Peyer's patch (tissue), 4 donors: ENCODE measurements at regions not wholly inside any gene's neighbourhood (a gene's known extent, or its start where the extent isn't known, plus 50 kb on each side); places are given as distances from the start of the nearest gene placed in this dataset.

Experiments used
- DNase-seq, 3 donors: peaks; one replicate each; pipeline ENCODE4 v3.0.0-alpha.2; 2017 to 2019
- H3K27ac ChIP-seq, 4 donors: fragments of 200-600 bp; sonication (generic); one replicate each; pipeline ENCODE4 v1.5.1; 2016 to 2019
- H3K27me3 ChIP-seq, 2 donors: fragments of 200-600 bp; sonication (generic); one replicate each; pipeline ENCODE4 v1.5.1; 2019
- H3K36me3 ChIP-seq, 3 donors: fragments of 200-600 bp; sonication (generic); one replicate each; pipeline ENCODE4 v1.5.1; 2016 to 2019
- H3K4me1 ChIP-seq, 4 donors: fragments of 200-600 bp; sonication (generic); one replicate each; pipeline ENCODE4 v1.5.1; 2016 to 2019
- H3K4me3 ChIP-seq, 4 donors: fragments of 200-600 bp; sonication (generic); 1 replicate in 3 of 4; 2 replicates in 1 of 4; pipeline ENCODE4 v1.5.1; 2016 to 2019; ENCODE audit warnings: mild to moderate bottlenecking in 1 of 4
- H3K9me3 ChIP-seq, 4 donors: fragments of 200-600 bp; sonication (generic); one replicate each; pipeline ENCODE4 v1.5.1; 2016 to 2019; ENCODE audit warnings: mild to moderate bottlenecking in 1 of 4
- CTCF ChIP-seq, 6 experiments: fragments of 450-650 bp in 4 of 6; fragments of 200-600 bp in 2 of 6; sonication (generic) in 1 of 6; IDR thresholded peaks; one replicate each; pipeline ENCODE4 v1.5.1; 2017 to 2019; ENCODE audit warnings: antibody characterized with exemption in 6 of 6, mild to moderate bottlenecking in 3 of 6, moderate library complexity in 1 of 6
- POLR2A ChIP-seq, 2 donors: fragments of 450-650 bp; IDR thresholded peaks; one replicate each; pipeline ENCODE4 v1.5.1; 2017; ENCODE audit warnings: antibody characterized with exemption in 2 of 2, mild to moderate bottlenecking in 2 of 2, moderate library complexity in 2 of 2

- Histone ChIP-seq H3K27me3 (no peaks in the 10 kb centered on the region), H3K27ac (no peak overlapping the region), H3K9me3 (no peaks in the 10 kb centered on the region), H3K4me1 (no peaks in the 10 kb centered on the region), H3K4me3 (no peak overlapping the region), H3K36me3 (no peaks in the 10 kb centered on the region)
- no peak for DNase-seq
- TF ChIP-seq CTCF (IDR thresholded peaks at IDR 0.05) (no peak), POLR2A (IDR thresholded peaks at IDR 0.05) (no peak)
Observed at GRCh38 chr4:11602606-11603340, 174.1 kb upstream of the HS3ST1 start.

- H3K27ac ChIP-seq, result no peak overlapping the region
- H3K4me1 ChIP-seq, result no peaks in the 10 kb centered on the region
- no peak for TF ChIP-seq CTCF (IDR thresholded peaks at IDR 0.05)
- TF ChIP-seq POLR2A (IDR thresholded peaks at IDR 0.05), result no peak
Observed at GRCh38 chr4:11599064-11599463, 170.4 kb upstream of the HS3ST1 start.

GRCh38 chr4:11598591-11598990, 169.9 kb upstream of the HS3ST1 start:
- Histone ChIP-seq H3K27me3 (no peaks in the 10 kb centered on the region), H3K36me3 (no peaks in the 10 kb centered on the region), H3K9me3 (no peaks in the 10 kb centered on the region), H3K27ac (no peak overlapping the region), H3K4me1 (no peaks in the 10 kb centered on the region), H3K4me3 (no peak overlapping the region)
- no peak for DNase-seq
- TF ChIP-seq CTCF (IDR thresholded peaks at IDR 0.05), result no peak
- no peak for TF ChIP-seq POLR2A (IDR thresholded peaks at IDR 0.05)

More at GRCh38 chr4:11599064-11599463, 170.4 kb upstream of the HS3ST1 start:
- DNase-seq, result no peak
- Histone ChIP-seq H3K4me3 (no peak overlapping the region), H3K9me3 (no peaks in the 10 kb centered on the region), H3K27me3 (no peaks in the 10 kb centered on the region), H3K36me3 (no peaks in the 10 kb centered on the region)

GRCh38 chr4:11597506-11597905, 168.8 kb upstream of the HS3ST1 start:
- H3K27me3 ChIP-seq, result no peaks in the 10 kb centered on the region
- no peak for DNase-seq
- H3K27ac ChIP-seq, result no peak overlapping the region
- H3K36me3 ChIP-seq, result no peaks in the 10 kb centered on the region
- no peak overlapping the region for H3K4me3 ChIP-seq
- TF ChIP-seq CTCF (IDR thresholded peaks at IDR 0.05) (no peak), POLR2A (IDR thresholded peaks at IDR 0.05) (no peak)
- H3K4me1 ChIP-seq, result no peaks in the 10 kb centered on the region
- H3K9me3 ChIP-seq, result no peaks in the 10 kb centered on the region

GRCh38 chr4:11596989-11597388, 168.3 kb upstream of the HS3ST1 start:
- Histone ChIP-seq H3K9me3 (no peaks in the 10 kb centered on the region), H3K4me3 (no peak overlapping the region), H3K27me3 (no peaks in the 10 kb centered on the region), H3K27ac (no peak overlapping the region), H3K4me1 (no peaks in the 10 kb centered on the region), H3K36me3 (no peaks in the 10 kb centered on the region)
- TF ChIP-seq POLR2A (IDR thresholded peaks at IDR 0.05) (no peak), CTCF (IDR thresholded peaks at IDR 0.05) (no peak)
- DNase-seq, result no peak
